Smooth muscle cell (in vitro differentiated cells): ENCODE measurements at regions not wholly inside any gene's neighbourhood (a gene's known extent, or its start where the extent isn't known, plus 50 kb on each side); places are given as distances from the start of the nearest gene placed in this dataset.

Experiments used
- DNase-seq: peaks from one replicate; lab custom pipeline; 2025; ENCODE audit not compliant: unreplicated experiment; lab: John Stamatoyannopoulos, UW
- H2AFZ ChIP-seq: fragments of 200-600 bp; sonication (generic); 2 replicates; pipeline ENCODE4 v1.6.0; 2016; ENCODE audit warnings: antibody characterized with exemption, low read depth, mild to moderate bottlenecking
- H3F3A ChIP-seq: fragments of 200-600 bp; sonication (generic); 2 replicates; pipeline ENCODE4 v1.6.0; 2017; ENCODE audit warnings: antibody characterized with exemption, low read depth
- H3K27ac ChIP-seq: fragments of 200-600 bp; sonication (generic); 2 replicates; pipeline ENCODE4 v1.5.1; 2016; ENCODE audit warnings: low read depth, mild to moderate bottlenecking
- H3K27me3 ChIP-seq: fragments of 200-600 bp; sonication (generic); 2 replicates; pipeline ENCODE4 v1.6.1; 2016; ENCODE audit warnings: low read depth, mild to moderate bottlenecking
- H3K36me3 ChIP-seq: fragments of 200-600 bp; sonication (generic); 2 replicates; pipeline ENCODE4 v1.5.1; 2016; ENCODE audit warnings: low read depth
- H3K4me1 ChIP-seq: fragments of 200-600 bp; sonication (generic); 2 replicates; pipeline ENCODE4 v1.5.1; 2016; ENCODE audit warnings: low read depth
- H3K4me2 ChIP-seq: fragments of 200-600 bp; sonication (generic); 2 replicates; pipeline ENCODE4 v1.6.0; 2016; ENCODE audit warnings: mild to moderate bottlenecking
- H3K4me3 ChIP-seq: fragments of 200-600 bp; sonication (generic); 2 replicates; pipeline ENCODE4 v1.5.1; 2016; ENCODE audit warnings: mild to moderate bottlenecking
- H3K79me2 ChIP-seq: fragments of 200-600 bp; sonication (generic); 2 replicates; pipeline ENCODE4 v1.6.0; 2016; ENCODE audit warnings: low read depth, mild to moderate bottlenecking
- H3K9ac ChIP-seq: fragments of 200-600 bp; sonication (generic); 2 replicates; pipeline ENCODE4 v1.6.0; 2016; ENCODE audit warnings: low read depth
- H3K9me3 ChIP-seq: fragments of 200-600 bp; sonication (generic); replicated peaks from 2 replicates; pipeline ENCODE4 v1.5.1; 2016; ENCODE audit warnings: low read depth
- H4K20me1 ChIP-seq: fragments of 200-600 bp; sonication (generic); 2 replicates; pipeline ENCODE4 v1.6.0; 2016; ENCODE audit warnings: low read depth
- WGBS: methylation state at CpG from one replicate; pipeline ENCODE4 v1.1.7; 2016; ENCODE audit warnings: low lambda C conversion rate; 5-methylcytosine and 5-hydroxymethylcytosine counted together
- TF ChIP-seq, protein P1 (sequence below): fragments of 200-600 bp; sonication (generic); IDR thresholded peaks from 2 replicates; pipeline ENCODE4 v1.5.1; 2017; ENCODE audit warnings: borderline replicate concordance, mild to moderate bottlenecking, antibody characterized with exemption; ENCODE audit not compliant: insufficient read depth, poor library complexity, severe bottlenecking

DNA sequence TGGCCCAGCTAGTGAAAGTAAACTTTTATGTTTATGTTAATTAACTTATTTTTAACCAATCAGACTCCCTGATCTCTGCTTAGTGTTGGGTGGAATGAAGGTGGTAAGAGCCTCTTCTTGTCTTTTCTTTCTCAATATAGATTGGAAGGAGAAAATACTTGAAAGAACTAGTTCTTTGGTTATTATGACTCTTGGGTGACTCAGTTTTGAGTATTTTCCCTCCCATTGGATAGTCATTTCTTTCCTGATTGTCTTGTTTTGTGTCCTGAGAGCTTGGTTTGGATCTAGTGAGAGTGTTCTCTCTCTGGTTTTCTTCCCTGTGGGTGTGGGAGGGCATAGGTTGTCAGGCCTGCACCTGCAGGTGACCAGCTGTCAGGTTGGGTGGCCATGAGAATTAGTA is 172.0 kb upstream of the GLRA2 start:
- DNase-seq: no peak
- TF ChIP-seq, protein P1, sequence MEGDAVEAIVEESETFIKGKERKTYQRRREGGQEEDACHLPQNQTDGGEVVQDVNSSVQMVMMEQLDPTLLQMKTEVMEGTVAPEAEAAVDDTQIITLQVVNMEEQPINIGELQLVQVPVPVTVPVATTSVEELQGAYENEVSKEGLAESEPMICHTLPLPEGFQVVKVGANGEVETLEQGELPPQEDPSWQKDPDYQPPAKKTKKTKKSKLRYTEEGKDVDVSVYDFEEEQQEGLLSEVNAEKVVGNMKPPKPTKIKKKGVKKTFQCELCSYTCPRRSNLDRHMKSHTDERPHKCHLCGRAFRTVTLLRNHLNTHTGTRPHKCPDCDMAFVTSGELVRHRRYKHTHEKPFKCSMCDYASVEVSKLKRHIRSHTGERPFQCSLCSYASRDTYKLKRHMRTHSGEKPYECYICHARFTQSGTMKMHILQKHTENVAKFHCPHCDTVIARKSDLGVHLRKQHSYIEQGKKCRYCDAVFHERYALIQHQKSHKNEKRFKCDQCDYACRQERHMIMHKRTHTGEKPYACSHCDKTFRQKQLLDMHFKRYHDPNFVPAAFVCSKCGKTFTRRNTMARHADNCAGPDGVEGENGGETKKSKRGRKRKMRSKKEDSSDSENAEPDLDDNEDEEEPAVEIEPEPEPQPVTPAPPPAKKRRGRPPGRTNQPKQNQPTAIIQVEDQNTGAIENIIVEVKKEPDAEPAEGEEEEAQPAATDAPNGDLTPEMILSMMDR: no peak
- H4K20me1 ChIP-seq: no peaks in the 10 kb centered on the region

DNA sequence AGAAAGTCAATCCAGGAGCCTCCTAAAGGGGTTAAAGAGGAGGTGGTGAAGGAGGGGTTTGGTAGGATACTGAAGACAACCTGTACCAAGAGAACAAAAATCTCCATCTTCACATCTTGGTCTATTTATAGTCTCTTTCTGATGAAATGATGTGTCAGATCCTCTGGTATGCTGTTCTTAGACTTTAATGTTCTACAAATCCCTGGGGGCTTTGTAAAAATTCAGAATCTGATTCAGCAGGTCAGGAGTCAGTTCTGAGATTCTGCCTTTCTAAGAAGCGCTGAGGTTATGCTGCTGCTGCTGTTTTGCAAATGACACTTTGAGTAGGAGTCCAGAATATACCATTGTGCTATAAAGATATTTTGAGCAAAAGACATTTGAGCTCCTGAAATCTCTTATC is 172.9 kb upstream of the GLRA2 start:
- H3K36me3 ChIP-seq: no peaks in the 10 kb centered on the region
- H3K27me3 ChIP-seq: no peaks in the 10 kb centered on the region
- no peaks in the 10 kb centered on the region for H3K4me1 ChIP-seq
- no peak for DNase-seq
- H3K4me2 ChIP-seq: no peak overlapping the region
- H3K9me3 ChIP-seq: peaks cover 5% of the 10 kb centered on the region
- H3K9ac ChIP-seq: no peak overlapping the region
- no peaks in the 10 kb centered on the region for H3F3A ChIP-seq
- no peaks in the 10 kb centered on the region for H3K79me2 ChIP-seq
- WGBS: 56% methylated on average over 1 of the region's 1 CpG
- peak overlapping the region; percentile 10 for H3K27ac ChIP-seq
- TF ChIP-seq, protein P1: no peak
- H4K20me1 ChIP-seq: no peaks in the 10 kb centered on the region
- H2AFZ ChIP-seq: no peak overlapping the region
- H3K4me3 ChIP-seq: no peak overlapping the region

More for the DNA sequence above, 172.0 kb upstream of the GLRA2 start:
- no peaks in the 10 kb centered on the region for H3K27me3 ChIP-seq
- no peaks in the 10 kb centered on the region for H3K79me2 ChIP-seq
- H2AFZ ChIP-seq: no peak overlapping the region
- peaks cover 5% of the 10 kb centered on the region for H3K9me3 ChIP-seq
- peak overlapping the region; percentile 10 for H3K27ac ChIP-seq
- H3F3A ChIP-seq: no peaks in the 10 kb centered on the region
- H3K9ac ChIP-seq: no peak overlapping the region
- H3K36me3 ChIP-seq: no peaks in the 10 kb centered on the region
- H3K4me1 ChIP-seq: no peaks in the 10 kb centered on the region
- H3K4me2 ChIP-seq: no peak overlapping the region
- H3K4me3 ChIP-seq: no peak overlapping the region

DNA sequence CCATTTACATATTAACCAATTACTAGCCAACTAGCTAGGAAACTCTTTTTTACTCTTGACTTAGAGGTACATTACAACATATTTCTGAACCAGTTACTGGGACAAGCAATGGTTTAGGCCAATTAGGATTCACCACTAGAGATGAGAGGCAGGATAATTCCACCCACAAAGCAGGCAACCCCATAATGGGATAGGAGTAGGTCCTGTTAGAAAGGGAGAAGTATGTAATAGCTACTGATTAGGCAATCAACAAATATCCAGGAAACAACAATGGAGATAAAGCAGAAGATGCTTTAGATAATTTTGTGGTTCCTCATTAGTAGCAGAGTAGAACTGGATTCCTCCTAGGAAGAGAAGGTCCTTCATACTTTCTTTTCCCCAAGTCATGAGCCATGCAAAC is 173.8 kb upstream of the GLRA2 start:
- Histone ChIP-seq H3K4me2 (no peak overlapping the region), H3F3A (no peaks in the 10 kb centered on the region), H3K9me3 (peaks cover 5% of the 10 kb centered on the region), H3K4me1 (no peaks in the 10 kb centered on the region), H3K27ac (no peak overlapping the region), H2AFZ (no peak overlapping the region), H4K20me1 (no peaks in the 10 kb centered on the region), H3K27me3 (no peaks in the 10 kb centered on the region), H3K9ac (no peak overlapping the region), H3K36me3 (no peaks in the 10 kb centered on the region), H3K4me3 (no peak overlapping the region), H3K79me2 (no peaks in the 10 kb centered on the region)
- no peak for DNase-seq
- TF ChIP-seq, protein P1: no peak

DNA sequence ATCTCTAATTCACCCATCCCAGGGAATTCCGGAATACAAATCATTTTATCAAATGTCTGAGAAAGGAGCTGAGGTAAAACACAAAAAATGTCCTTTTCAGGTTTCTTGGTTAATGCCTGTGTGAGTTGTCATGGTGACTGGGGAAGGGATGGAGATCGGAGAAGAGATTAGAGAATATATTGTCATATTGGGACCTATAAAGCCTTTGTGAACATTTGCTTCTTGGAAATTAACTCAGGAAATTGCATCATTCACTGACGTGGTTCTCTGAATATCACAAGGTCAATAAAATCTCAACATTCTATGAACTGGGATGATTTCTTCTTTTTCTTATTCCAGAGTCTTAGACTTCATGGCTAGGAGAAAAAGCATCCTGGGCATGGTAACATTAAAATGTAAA is 174.8 kb upstream of the GLRA2 start:
- no peak overlapping the region for H2AFZ ChIP-seq
- H3F3A ChIP-seq: no peaks in the 10 kb centered on the region
- TF ChIP-seq, protein P1: no peak
- no peak overlapping the region for H3K4me3 ChIP-seq
- peaks cover 2% of the 10 kb centered on the region for H3K36me3 ChIP-seq
- peaks cover 5% of the 10 kb centered on the region for H3K9me3 ChIP-seq
- H3K4me2 ChIP-seq: no peak overlapping the region
- no peaks in the 10 kb centered on the region for H3K27me3 ChIP-seq
- H3K9ac ChIP-seq: no peak overlapping the region
- no peaks in the 10 kb centered on the region for H3K79me2 ChIP-seq
- no peaks in the 10 kb centered on the region for H4K20me1 ChIP-seq
- DNase-seq: no peak
- no peak overlapping the region for H3K27ac ChIP-seq
- WGBS: 64% methylated on average over 3 of the region's 3 CpGs
- no peaks in the 10 kb centered on the region for H3K4me1 ChIP-seq
